HG03039 (cell line): ENCODE measurements at regions not wholly inside any gene's neighbourhood (a gene's known extent, or its start where the extent isn't known, plus 50 kb on each side); places are given as distances from the start of the nearest gene placed in this dataset.

Experiments used
- ATAC-seq: cut with Tn5 transposase; IDR thresholded peaks from one replicate; pipeline ENCODE4 v1.9.1; 2021; ENCODE audit warnings: mild to moderate bottlenecking, moderate library complexity; ENCODE audit not compliant: unreplicated experiment

DNA sequence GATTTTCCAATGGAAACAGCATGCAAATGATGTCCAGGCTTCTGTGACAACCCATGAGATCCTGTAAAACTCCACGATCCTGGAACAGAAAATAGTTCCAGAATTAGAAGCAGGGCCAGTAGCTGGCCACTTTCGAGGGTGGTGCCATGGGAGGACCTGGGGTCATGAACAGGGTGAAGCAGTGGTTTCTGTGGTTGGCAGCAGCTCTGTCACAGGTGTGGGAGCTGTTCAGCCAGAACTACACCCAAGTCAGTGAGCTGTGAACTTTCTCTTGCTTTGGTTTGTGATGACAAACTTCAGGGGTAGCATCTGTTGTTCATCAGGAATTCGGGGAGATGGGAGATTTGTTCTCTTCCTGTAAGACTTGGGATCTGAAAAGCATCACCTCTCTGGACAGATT is 314.4 kb upstream of the NT5C1B start:
- peak; percentile 95 for ATAC-seq

DNA sequence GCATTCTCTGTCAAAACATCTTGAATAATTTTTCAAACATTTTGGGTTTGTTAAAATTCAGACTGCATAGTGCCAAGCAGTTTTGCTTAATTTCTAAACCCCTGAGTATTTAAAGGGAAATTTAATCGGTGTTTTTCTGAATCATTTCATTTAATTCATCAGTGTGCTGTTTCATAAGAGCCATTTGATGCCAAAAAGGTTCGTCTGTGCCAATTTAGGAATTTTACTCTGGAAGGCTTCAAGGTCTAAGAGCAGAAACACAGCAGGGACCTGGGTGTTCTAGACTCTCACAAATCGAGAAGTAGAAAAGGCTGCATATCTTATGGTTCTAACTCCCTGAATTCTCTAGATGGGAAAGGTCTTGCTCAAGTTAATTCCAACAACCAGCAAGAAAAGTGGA is 311.9 kb upstream of the NT5C1B start:
- ATAC-seq, result no peak

DNA sequence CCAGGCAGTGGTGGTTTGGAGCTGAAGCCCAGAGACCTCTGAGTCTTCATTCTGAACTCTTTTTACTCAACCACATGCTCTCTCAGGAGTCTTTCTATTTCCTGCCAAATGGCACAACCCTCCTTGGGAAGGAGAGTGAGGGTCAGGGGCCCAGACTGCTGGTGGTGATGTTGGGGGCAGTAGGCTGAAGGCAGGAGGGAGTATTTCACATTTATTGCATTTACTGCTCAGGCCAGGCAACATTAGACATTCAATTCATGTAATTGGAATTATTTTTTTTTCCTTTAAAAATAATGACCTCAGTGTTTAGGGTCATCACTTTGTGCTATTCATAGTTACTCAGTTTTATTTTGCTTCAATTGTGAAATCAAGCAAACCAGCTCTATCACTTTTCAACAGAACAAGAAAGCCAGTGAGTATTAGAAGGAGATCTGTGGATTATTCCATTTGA is 311.3 kb upstream of the NT5C1B start:
- ATAC-seq, result no peak

DNA sequence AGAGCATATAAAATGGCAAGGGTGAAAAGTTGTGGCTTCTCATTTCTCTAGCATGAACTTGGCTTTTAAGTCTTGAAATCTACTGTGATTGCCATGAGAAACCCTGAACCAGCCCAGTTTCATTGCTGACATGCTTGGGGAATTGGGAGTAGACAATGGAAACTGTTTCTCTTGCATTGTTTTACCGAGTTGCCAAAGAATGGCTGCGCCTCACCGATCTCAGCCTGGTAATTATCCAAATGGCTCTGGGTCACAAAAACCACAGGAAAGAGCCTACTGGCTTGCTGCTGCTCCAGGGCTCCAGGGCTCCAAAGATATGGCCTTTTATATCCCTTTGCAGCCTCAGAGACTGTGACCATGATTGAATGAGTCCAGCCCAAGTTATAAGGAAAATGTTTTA is 310.4 kb upstream of the NT5C1B start:
- no peak for ATAC-seq

DNA sequence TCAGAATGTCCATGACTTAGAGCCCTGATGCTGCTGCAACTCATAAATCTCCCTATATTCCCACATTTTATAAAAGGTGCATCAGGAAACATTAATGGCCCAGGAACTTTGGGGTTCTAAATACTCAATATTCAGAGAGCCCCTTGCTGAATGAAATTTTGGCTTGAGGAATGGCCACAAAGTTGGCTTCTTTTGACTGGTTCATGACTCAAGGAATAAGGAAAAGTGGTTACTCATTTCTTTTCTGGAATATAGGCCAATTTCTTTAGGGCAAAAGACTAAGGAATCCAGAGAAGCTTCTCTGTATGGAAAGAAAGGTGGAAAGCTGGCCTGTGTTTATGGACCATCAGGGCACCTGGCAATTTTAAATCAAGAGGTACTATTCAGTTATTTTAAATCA is 308.9 kb upstream of the NT5C1B start:
- no peak for ATAC-seq

DNA sequence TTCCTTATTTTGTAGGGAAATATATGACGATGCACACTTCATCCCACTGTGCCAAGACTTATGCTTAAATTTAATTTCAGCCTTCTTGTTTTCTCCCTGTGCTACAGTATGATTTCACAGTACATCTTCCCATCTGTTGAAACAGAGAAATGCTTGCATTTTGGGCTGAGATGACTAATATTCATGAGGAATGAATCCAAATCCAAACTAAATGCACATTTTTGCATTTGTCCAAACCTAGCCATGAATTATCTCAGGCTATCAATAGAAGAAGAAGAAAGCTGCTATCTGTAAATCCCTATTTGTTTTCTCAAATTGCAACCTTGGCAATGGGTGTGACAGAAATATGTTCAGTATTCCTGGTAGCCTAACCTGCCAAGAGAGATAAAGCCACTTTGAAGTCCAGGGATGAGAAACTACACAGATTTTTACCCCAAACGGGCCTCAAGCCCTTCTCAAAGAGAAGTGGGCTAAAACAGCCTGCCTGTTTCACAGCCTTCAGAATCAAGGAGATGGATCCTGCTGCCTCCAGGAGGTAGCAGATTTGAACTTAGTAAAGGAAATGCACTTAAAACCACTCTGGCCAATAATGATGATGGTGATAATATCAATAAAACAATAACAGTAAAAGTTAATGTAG is 306.9 kb upstream of the NT5C1B start:
- ATAC-seq, result no peak

DNA sequence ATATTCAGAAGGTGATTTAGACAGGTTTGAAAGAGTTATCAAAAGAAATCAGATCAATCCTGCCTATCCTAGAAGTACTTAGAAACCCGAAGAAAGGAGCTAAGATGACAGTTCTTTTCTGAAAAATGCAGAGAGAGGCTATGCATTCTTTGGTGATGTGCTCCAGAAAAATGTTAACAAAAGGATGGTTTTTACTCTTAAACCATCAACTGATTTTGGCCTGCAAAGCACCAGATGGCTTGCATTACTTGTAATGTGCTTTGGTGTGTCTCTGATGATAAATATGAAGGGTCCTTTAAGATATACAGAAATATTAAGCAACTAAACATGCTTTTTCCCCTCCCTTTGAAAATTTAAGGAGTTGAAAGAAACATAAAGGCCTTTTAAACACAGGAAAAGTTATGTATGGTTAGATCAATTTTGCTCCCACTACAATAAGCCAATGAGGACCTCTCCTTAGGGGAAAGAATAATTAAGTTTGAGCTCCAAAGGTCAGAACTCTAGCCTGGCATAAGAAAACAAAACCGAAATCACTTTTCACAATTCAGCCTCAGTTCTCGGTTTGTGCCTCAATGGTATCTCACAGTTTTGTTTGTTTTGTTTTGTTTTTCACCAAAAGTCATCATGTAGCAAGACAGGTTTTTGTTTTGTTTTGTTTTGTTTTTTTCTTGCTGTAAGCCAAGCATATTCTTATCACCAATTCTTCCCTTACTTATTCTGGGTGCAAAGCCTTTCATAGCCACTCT is 302.4 kb upstream of the NT5C1B start:
- no peak for ATAC-seq

DNA sequence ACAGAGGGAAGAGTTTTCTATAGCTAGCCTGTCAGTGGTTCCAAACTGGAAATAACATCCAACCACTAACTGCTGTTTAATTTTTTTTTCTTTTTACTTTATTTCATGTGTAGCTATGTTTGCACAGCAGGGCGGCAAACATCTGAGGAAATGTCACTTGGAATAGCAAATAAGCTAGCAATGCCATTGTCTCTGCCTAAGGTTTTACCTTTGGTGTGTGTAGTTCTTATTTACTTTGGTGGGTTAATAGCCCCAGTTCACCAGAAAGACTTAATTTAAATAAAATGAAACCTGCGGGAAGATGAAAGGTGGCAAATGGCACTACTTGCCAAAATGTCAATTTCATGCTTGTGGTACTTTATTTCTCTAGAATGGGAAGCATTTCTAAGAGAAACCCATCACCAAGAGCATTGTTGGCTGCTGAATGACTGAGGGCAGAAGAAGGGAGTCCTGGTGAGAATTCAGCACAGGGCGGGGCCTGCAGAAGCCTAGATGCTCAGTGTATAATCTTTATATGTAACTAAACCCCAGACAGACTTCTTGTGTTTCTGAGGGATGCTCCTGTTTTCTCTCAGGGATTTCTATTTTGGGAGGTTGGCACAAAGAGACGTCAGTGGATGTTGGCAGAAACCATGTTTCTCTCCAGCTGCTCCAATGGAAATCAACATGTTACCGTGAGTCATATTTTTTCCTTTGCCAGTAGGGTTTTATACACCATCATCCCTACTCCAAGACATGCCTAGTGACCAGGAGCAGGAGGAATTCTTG is 300.4 kb upstream of the NT5C1B start:
- no peak for ATAC-seq

DNA sequence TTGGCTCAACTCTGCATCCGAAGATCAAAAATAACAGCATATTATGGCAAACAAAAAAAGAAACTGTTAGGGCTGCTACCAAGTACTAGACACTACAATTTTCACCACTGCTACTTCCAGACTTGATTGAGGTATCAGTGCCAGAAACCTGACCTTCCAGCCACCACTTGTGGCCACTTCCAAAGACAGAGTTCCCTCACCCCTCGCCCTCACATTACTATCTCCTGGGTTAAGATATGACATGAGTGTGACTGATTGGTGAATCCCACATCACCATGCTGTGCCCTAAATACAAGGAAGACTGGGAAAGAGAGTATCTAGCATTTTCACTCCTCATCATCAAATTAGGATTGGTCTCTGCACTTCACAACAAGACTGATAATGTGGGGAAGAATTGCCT is 296.1 kb upstream of the NT5C1B start:
- no peak for ATAC-seq

DNA sequence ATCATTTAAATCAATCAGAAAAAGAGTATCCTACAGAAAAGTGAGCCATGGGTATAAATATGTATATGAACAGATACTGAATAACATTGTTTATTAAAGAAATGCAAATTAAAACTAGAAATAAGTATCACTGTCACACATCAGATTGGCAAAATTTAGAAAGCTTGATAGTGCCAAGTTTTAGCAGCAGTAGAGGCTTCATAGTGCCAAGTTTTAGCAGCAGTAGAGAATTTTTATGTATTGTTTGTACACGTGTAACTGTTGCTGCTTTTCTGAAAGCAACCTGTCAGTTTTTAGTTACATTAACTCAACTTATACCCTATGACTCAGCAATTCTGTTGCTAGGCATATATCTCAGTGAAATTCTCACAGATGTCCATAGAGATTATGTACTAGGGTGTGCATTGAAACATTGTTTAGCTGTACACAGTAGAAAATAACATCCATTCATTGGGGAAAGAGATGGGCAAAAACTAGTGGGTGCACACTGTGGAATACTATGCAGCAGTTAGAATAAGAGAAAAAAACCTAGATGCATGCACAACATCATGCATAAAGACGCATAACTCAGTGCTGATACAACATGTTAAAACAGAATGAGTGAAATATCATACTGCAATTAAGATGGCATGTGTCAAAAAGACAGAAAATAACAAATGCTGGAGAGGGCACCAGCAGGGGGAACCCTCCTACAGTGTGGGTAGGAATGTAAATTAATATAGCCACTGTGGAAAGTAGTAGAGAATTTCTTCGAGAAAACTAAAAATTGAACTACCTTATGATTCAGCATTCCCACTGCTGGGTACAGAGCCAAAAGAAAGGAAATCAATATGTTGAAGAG is 294.5 kb upstream of the NT5C1B start:
- ATAC-seq, result no peak

DNA sequence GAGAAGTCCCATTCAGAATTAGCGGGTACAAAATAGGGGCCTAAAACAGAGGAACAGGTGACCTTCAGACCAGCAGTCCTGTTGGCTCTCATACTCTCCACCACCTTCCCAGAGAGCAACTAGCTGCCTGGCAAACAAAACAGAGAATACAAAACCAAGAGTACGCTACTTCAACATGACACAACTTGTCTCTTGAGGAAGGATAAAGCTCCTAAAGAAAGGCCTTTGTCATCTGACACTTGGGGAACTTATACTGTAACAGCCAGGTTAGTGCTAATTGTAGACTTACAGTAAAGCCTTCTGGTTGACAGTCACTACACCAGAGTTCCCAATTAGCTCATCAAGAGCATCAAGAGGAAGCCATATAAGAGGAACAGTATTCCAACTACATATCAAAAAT is 282.1 kb upstream of the NT5C1B start:
- ATAC-seq, result no peak

DNA sequence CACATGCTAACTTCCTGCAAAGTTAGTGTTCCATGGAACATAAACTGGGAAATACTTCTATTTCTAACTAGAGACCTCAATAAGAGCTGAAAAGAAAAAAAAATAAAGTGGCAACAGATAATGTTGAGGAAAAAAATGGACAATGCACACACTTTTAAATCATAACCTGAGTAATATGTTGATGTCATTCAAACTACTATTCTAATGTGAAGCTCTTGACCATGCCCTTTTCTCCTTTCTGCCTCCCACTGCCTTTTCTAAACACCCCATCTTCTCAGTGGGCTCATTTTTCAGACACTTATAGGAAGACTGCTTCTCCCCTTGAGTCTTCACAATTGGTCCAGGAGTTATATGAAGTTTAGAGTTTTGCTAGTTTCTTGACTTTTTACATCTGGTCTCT is 280.9 kb upstream of the NT5C1B start:
- ATAC-seq, result no peak

DNA sequence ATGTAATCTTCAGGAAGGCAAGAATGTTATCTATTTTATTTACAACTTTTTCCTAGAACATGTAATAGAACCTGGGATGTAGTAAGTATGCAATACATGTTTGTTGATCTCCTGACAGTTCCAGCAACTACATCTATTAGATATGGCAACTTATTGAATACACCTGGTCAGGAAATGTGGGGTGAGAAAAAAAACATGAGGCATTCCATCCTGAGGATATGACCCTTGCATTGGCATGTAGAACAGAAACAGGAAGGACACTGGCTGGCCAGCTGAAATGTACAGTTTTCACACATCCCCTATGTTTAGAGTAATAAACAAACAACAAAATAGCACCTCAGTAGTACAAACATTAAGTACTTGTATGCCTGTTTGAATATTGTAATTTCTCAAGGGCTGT is 272.6 kb upstream of the NT5C1B start:
- no peak for ATAC-seq

DNA sequence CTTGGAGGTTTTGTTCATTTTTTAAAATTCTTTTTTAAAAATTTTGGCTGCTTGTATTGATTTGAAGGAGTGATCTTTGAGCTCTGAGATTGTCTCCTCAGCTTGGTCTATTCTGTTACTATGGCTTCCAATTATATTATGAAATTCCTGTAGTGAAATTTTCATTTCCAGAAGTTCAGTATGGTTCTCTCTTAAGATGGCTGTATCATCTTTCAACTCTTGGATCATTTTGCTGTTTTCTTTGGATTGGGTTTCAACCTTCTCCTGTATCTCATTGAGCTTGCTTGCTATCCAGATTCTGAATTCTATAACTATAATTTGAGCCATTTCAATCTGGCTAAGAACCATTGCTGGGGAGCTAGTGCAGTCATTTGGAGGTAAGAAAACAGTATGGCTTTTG is 270.8 kb upstream of the NT5C1B start:
- ATAC-seq, result no peak

DNA sequence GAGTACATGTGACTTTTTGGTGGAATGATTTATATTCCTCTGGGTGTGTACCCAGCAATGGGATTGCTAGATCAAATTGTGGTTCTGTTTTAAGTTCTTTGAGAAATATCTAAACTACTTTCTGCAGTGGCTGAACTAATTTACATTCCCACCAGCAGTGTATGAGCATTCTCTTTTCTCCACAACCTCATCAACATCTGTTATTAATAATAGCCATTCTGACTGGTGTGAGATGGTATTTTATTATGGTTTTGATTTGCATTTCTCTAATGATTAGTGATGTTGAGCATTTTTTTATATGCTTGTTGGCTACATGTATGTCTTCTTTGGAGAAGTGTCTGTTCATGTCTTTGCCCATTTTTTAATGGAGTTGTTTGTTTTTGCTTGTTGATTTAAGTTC is 267.4 kb upstream of the NT5C1B start:
- no peak for ATAC-seq

DNA sequence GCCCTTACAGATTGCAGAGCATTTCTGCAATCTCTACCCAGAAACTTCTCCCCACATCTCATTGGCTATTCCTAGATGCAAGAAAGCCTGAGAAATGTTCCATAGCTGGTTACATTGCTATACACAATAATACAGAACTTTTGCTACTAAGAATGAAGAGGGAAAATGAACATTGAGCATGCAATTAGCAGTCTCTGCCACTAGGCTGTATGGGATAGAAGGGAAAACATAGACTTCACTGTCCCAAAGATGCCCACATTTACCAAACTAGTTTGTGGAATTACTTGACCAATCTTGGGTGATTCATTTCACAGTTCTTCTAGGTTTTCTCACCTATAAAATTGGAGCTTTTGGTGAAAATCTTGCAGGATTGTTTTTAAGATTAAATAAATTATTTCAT is 265.7 kb upstream of the NT5C1B start:
- no peak for ATAC-seq

DNA sequence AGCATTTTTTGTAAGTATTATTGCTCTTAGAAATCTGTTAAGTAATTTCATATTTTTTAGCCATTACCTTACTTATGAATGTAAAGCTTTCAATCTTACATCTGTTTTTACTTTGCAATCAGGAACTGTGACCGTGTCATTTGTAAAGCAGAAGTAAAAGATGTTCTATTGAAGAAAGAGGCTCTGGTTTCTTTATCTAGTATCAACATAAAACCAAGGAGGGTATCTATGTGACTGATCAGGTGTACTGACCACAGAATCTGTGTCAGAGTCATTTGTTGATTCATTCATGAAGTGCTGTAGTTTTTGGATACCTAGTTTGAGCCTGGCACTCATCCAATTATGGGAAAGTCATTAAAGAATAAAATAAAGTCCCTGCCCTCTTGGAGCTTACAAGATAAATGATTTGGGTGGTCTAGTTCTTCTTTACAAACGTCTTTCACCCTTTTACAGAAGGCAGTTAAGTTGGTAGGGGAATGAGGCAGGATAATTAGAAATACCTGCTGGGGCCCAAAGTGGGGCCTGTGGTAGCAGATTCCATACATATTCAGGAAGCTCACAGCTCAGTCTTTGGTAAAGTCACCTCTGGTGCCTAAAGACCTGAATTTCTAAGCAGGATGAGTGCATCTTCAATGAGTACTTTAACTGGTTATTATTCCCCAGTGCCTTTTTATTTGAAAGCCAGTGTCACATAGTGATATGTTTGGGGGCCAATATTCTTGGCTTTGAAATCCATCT is 260.6 kb upstream of the NT5C1B start:
- ATAC-seq, result peak; percentile 93

DNA sequence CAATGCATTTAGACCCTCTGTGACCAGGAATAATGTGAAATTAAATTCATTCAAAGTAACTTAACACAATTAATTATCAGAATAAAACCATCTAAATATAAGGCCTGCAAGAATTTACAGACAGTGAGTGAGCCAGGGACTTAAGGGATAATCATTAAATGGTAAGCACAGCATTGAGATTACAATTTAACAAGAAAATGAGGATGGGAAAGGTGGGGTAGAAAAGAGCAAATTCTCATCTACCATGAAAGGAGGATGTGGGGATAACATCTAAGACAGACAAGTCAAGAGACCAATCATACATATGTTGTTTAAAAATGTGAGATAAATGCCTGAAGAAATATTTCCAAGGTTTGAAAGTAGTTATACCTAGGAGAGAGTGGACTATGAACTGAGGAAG is 259.3 kb upstream of the NT5C1B start:
- no peak for ATAC-seq

DNA sequence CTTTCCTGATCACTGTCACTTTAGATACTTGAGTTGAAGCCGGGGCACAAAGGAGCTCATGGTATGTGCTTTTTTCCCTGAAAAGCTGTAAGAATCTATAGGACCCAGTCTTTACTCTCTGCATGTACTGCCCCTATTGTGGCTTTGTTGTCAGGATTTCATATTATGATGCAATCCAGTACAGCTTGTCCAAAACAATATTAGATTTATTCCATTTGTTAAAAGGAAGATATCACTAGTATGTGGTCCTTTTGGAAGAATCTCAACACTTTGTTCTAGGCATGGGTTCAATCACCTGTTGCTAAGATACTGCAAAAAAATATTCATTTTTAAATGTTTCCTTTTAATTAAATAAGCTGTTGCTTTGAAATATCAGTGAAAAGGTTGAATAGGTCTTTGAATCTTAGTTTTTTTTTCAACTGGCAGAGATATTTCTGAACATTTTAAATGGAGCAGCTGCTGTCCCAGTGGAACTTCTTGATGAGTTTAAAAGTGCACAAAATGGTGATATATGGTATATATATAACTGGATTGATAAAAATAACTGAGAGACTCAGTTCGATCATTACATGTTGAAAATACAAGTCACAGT is 256.6 kb upstream of the NT5C1B start:
- no peak for ATAC-seq

DNA sequence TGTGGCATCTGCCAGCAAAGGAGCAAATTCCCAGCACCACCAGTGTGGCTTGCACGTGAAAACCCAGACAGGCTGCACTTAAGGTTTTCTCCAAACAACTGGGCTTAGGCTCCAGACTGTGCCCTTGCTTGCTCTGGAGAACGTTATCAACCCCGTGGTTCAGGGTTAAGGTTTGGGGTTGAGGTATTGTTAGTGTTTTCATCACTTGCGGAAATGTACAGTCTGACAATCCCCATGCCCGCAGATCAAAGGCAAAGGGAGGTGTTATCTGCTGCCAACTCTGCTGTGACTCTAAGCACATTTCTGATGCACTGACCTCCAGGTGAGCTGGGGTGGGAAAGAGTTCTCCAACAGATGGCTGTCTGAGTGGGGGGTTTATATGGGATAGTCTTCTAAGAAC is 253.5 kb upstream of the NT5C1B start:
- no peak for ATAC-seq
